IPS-11a (cell line): ENCODE measurements at regions not wholly inside any gene's neighbourhood (a gene's known extent, or its start where the extent isn't known, plus 50 kb on each side); places are given as distances from the start of the nearest gene placed in this dataset.
"Not testable (repeated sequence)": the region's sequence is repeated elsewhere in the genome, so short reads cannot be mapped to it uniquely, and the experiment has no call there.

Source experiments
- H3K4me3 ChIP-seq: one replicate; pipeline ENCODE4 v1.5.1; 2013; ENCODE audit warnings: low read depth, low read length, control low read depth

DNA sequence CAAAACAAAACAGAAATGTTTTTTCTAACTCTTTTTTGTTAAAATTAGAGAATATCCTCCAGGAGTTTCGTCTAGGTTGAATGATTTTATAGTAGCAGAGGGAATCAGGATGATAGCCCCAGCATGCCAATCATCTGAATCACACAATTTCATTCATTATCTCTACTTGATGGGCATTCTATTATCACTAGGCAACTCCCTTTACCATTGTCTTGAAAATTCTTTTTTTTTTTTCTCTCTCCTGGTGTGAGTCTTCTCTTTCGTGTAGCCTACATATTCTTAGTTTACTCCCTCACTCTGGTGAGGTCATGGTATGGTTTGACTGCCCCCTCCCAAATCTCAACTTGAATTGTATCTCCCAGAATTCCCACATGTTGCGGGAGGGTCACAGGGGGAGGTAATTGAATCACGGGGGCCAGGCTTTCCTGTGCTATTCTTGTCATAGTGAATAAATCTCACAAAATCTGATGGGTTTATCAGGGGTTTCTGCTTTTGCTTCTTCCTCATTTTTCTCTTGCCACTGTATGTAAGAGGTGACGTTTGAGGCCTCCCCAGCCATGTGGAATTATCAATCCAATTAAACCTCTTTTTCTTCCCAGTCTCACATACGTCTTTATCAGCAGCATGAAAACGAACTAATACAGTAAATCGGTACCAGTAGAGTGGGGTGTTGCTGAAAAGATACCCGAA is 105.0 kb downstream of the OTUD1 start:
- no peak overlapping the region for H3K4me3 ChIP-seq

DNA sequence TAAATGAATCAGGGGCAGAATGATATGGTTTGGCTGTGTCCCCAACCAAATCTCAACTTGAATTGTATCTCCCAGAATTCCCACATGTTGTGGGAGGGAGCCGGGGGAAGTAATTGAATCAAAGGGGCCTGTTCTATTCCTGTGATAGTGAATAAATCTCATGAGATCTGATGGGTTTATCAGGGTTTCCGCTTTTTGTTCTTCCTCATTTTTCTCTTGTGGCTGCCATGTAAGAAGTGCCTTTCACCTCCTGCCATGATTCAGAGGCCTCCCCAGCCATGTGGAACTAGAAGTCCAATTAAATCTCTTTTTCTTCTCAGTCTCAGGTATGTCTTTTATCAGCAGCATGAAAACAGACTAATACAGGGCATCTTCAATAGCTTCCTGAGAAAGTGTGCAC is 107.0 kb downstream of the OTUD1 start:
- H3K4me3 ChIP-seq, result not testable (repeated sequence)

DNA sequence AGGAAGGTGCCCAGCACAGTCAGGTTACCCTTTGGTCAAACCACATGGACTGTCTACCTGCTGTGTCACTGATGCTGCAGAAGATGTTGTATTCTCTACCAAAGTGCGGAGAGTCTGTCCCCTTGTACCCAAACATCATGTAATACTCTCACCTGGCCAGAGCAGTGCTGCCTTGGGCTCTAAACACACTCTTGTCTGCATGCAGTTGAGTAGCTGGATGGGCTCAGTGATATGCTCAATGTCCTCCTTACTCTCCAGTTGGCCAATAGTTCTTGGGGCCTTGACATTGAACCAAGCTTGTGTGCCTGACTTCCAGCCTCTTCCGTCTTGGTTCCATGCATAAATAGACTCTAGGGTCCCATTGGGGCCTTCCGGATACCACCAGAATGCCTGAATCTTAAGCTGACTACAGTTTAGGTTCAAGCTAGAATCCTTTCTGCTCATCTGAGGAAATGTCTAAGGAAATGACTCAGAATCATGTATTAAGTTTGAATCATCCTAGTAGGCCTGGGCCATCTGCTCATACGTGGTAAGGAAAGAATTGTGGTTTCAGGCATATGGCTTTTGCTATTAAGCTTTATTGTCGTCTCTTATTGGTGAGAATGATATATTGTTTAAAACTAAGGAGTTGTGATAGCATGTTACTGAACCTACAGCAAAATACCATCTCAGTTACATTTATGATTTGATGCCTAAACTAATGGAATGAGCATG is 118.0 kb downstream of the OTUD1 start:
- H3K4me3 ChIP-seq, result no peak overlapping the region

DNA sequence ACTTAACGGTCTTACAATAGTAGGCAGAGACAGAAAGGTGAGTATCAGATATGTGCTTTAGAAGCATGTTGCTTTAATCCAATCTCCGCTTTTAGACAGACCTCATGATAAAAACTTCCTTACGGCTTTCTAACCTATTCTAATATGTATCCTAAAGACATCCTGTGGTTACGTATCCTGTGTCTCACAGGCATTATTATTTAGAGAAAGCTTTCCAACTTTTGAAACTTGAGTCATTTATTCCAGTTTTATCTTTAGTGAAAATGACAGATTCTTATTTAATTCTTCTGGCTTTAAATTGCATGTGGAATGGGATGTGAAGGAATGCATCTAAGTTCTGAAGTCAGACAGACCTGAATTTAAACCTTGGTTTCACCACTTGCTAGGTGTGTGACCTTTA is 118.9 kb downstream of the OTUD1 start:
- H3K4me3 ChIP-seq, result no peak overlapping the region

DNA sequence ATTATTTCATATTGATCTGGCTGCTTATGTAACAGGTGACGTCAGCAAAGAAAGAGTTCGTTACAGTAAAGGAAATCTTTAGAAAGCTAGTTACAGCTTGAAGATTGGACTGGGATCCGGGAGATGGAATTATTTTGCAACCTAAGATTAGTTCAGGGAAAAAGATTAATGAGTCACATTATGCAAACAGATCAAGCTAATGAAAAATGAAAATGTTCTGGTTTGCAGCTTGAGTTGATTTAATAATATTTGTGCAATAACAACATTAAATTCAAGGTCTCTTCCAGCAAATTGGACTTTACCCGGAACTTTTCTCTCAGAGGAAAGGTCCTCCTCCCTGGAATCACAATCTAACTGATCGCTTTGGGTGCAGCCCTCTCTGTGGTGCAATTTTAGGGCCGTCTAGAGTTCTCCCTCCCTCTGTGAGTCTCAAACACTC is 119.5 kb downstream of the OTUD1 start:
- no peak overlapping the region for H3K4me3 ChIP-seq

DNA sequence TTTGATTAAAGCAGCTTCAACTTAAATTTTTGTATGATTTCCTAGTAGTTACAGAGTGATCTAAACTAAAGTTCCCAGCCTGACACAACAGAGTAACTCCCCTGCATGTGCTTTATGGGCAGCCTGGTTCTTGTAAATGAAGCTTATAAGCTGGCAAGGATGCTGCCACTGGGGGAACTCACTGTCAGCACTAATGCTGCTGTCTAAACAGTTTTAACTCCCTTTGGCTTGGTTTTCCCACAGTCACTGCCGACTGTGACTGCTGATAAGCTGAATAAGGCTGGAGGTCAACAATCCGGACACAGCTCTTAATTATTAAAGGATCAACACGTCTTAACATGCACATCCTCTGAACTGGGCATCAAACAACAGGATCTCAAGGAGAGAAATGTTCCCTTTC is 130.1 kb downstream of the OTUD1 start:
- H3K4me3 ChIP-seq, result no peak overlapping the region

DNA sequence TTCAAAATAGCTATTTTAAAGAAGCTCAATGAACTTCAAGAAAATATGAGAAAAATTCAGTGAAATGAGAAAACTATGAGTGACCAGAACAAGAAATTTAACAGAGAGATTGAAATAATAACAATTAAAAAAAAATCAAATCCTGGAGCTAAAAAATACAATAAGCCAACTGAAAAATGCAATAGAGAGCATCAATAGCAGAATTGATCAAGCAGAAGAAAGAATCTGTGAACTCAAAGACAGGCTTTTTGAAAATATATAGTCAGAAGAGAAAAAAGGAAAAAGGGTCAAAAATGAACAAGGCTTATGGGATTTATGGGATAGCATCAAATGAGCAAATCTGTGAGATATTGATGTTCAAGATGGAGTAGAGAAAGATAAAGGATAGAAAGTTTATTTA is 133.0 kb downstream of the OTUD1 start:
- no peak overlapping the region for H3K4me3 ChIP-seq

DNA sequence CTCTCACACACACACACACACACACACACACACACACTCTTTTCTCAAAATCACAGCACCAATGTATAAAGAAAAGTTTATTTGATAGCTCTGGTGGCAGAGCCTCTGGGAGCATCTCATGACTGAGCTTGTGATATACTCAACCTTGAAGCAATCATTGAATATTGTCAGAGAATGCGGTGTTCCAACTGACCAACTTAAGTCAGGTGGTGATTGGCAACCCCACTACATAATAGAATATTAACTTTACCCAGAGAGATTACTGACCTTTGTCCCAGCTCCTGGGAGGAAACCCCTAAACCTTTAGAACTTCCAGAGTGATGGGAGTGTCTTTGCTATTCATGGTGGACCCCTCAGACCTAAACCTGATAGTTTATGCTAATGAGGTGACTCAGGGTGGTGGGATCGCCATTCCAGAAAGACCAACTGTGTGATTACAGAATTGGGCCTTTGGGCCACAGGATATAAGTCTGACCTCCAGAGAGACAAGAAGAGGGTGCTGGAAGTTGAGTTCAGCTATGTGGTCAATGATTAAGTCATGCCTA is 143.1 kb downstream of the OTUD1 start:
- no peak overlapping the region for H3K4me3 ChIP-seq

DNA sequence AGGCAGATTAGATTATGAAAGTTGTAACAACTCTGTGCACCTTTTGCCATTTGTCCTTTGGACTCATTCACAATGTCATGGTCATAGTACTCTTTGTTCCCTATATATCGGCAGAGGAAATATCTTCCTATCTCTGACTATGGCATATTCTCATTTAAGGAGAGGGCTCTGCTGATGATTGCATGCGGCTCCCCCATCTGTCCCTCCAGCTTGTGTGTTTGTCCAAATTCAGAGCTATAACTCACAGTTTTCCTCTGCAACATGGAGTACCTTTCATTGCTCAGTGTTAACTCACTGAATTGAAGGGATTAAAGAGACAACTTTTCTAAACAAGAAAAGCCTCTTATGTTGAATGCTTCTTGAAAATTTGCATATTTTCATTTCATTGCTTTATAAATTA is 145.5 kb downstream of the OTUD1 start:
- no peak overlapping the region for H3K4me3 ChIP-seq

DNA sequence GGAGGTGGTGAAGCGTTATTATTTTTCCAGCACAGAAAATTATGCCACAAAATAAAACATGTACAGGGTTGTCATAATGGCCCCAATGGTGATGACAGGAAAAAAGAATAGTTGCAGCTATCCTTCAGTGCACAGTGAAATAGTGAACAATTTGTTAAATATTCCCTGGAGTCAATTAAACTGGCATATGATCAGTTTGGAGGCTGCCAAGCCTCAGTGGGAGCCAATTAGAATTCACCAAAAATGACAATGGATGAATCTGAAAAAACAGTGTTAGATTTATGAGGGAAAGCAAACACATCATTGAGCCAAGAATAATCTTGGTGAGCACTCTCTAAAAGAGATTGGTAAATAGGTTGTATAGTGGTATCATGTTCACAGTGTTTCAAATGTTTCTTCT is 146.3 kb downstream of the OTUD1 start:
- no peak overlapping the region for H3K4me3 ChIP-seq

DNA sequence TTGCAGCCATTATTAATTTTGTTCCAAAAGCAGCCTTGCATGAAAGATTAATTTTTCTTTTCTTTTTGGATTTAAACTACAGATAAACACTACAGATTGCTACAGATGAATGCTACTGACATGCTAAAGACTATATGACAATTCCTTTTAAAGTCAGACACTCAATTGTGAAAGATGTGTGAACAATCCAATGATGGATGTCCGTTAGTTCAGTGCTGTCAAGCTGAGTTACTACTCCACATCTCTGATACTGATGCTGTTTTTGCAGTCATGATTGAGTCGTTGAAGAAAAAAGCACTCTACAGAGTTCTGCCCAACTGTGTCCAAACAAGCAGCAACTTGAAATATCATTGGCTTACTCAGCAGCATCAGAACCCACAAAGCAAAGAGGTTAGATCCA is 146.8 kb downstream of the OTUD1 start:
- H3K4me3 ChIP-seq, result no peak overlapping the region

DNA sequence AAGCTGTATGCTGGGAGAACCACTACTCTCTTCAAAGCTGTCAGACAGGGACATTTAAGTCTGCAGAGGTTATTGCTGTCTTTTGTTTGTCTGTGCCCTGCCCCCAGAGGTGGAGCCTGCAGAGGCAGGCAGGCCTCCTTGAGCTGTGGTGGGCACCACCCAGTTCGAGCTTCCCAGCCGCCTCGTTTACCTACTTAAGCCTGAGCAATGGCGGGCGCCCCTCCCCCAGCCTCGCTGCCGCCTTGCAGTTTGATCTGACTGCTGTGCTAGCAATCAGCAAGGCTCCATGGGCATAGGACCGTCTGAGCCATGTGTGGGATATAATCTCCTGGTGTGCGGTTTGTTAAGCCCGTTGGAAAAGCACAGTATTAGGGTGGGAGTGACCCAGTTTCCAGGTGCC is 156.4 kb downstream of the OTUD1 start:
- not testable (repeated sequence) for H3K4me3 ChIP-seq

DNA sequence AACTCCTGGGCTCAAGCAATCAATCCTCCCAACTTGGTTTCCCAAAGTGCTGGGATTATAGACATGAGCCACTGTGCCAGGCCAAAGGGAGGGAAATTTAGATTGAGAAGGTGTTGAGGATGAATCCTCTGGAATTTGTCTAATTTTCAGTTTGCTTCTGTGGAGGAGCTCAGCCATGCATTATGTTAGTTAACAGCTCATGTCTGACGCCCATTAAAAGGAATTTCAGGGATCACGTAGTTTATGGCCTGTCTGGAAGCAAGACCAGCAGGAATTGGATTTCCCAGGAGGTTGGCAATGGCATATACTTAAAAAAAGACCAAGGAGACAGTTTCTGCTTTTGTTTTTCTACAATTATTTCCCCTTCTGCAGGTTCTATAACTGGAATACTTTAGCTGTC is 165.7 kb downstream of the OTUD1 start:
- H3K4me3 ChIP-seq, result no peak overlapping the region

DNA sequence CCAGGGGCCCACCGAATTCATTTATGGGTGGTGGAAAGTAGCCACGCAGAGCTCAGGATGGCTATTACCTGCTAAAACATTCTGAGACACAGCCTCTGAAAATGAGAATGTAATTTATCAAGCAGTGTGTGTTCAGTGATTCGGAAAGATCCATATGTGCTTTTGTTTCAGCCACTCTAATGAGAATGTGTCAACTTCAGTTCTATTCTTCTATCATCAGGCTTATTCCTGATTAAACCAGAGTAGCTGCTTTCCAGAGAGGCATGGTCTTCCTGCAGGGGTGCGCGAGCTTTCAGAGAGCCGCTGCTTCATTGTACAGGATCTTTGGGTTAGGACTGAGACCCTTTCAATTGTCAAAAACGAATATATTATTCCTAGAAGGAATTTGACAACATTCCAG is 167.6 kb downstream of the OTUD1 start:
- H3K4me3 ChIP-seq, result no peak overlapping the region

DNA sequence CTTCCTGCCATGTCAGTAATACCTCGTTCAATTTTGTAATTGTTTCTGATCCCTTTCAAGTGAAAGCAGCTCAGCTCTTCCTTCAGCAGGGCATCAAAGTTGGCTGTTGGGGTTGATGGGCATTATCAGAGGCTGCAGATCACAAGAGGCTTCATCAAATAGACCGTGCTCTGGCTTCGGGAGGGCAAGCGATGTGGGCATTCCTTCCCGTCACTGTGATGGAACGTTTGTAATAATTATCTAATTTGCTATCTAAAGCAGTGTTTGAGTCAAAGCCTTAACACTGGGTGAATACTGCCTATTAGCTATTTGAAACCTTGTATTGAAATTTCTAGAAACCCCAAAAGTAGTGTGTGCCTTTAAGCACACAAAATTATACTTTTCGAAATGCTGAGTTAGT is 170.1 kb downstream of the OTUD1 start:
- no peak overlapping the region for H3K4me3 ChIP-seq

DNA sequence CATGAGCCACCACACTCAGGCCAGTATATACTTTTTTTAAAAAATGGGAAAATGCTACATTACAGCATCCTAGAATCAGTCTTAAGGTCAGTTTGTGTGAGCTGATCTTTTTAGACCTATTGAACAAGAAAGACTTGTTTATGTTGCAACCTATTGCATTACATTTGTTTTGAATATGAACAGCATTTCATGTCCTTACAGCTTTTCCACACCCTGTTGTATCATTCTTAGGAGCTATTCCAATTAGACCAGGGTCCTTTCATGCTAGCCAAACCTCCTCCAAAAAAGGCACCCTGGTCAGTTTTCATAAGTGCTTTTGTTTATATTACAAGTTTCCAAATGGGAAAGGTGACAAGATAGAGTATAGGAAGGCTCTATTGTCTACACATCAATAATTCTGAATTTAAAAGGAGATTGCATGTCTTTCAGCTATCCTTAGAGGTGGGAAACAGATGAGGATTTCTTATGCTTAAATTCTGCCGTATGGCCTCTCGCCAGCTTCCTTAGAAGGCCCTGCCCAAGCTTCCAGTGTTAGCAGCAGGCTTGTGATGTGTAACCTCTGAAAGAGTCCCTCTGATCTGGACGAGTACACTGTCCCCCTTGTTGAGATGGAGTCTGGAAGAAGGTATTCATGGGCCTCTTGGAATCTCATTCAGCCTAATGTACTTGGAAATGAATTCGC is 171.9 kb downstream of the OTUD1 start:
- H3K4me3 ChIP-seq, result no peak overlapping the region

DNA sequence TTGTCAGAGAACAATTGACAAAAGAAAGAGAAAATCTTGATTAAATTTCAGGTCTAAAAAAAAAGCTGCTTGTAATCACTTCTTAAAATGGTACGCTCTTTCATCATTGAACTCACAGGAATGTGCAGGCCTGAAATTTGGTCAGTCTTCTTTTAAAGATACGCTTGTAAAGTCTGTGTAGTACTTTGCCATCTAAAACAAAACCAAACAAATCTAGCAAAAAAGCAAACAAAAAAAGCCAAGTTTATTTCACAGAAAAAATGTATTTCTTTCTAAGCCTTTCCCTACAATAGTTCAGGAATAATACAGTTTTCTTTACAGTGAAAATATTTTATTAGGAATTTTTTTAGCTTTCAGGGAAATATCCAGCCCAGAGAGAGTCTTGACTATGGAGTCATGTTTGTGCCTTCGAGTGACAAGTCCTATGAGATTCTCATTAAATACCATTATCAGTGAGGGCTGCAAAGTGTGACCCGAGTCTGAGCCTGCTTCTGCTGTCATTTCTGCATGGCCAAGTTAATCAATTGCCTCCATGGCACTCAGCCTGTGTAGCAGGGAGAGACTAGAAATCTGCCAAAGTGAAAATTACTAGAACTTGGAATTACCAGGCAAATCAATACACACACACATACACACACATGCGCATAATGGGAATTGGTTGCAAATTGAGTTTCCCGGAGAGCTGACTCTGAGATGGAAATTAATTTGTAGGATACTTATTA is 172.6 kb downstream of the OTUD1 start:
- H3K4me3 ChIP-seq, result no peak overlapping the region

DNA sequence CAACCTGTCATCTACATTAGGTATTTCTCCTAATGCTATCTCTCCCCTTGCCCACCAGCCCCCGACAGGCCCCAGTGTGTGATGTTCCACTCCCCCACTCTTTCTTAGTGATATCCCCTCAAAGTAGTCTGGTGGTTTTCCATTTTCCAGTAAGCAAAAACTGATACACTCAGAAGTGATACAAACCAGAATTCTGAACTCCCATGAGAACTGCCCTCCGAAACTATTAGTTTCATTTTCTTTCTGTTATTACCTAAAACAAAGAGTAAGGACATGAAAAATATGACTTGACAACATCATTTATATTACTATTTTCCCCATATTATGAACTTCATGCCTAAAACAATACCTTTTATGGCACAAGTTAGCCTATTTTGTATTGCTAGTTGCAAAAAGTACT is 175.0 kb downstream of the OTUD1 start:
- no peak overlapping the region for H3K4me3 ChIP-seq

DNA sequence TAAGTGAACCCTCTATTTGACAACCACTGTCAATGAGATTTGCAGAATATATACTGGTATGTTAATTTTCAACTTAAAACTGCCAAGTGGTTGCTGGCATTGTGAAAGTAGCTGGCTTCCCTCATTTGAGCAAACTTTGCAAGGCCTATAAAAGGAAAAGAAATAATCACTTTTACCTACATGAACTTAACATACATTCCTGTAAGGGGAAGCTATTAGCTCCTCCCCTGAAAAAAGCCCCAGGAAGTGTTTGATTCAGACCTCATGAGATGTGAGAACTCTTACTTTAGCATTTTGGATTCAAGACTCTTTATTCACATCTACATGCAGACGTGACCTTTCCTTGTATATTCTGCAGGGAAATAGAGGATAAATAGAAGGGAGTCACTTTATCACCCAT is 175.6 kb downstream of the OTUD1 start:
- H3K4me3 ChIP-seq, result no peak overlapping the region

DNA sequence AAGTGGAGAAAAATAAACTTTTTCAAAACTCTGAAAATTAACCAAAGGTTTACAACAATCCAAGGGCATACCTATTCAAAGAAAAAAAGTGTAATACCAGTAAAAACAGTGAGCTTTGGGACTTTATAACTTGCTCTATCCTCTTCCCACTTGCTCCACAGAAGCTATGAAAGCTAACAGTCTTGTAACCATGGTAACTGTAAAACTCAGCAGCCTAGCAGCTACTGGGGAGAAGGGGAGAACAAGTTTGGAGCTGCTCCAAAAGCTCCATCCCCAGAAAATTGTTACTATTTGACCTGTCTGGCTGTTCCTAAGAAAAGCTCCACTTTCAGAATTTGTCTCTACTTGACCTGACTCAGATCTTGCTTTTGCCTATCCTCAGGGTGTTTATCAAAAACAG is 191.5 kb downstream of the OTUD1 start:
- no peak overlapping the region for H3K4me3 ChIP-seq

DNA sequence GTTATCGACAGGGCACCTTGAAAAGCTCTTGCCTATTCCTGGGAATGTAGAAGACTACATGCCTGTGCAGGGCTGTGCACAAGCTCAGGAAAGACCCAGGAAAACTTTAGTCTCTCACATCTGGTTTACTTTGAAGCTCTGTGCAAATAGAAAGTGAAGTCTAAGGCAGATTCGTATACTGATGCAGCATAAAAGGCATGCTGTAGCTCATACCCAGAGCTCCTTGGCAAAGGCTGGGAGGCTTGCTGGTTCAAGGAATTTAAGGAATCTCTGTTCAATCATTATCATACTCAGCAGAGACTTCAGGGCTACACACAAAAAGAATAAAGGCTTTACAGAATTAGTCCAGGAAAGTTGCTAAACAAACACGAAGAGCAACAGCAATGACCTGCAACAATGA is 192.0 kb downstream of the OTUD1 start:
- H3K4me3 ChIP-seq, result no peak overlapping the region
